Esophagus squamous epithelium (tissue), 5 donors: ENCODE measurements at regions not wholly inside any gene's neighbourhood (a gene's known extent, or its start where the extent isn't known, plus 50 kb on each side); places are given as distances from the start of the nearest gene placed in this dataset.

Experiments used
- DNase-seq: peaks from one replicate; lab custom pipeline; 2025; lab: John Stamatoyannopoulos, UW
- H3K27ac ChIP-seq, 4 donors: fragments of 200-600 bp; sonication (generic); one replicate each; pipeline ENCODE4 v1.5.1; 2016 to 2019; ENCODE audit warnings: mild to moderate bottlenecking in 1 of 4
- H3K27me3 ChIP-seq, 4 donors: fragments of 200-600 bp; sonication (generic); 1 replicate in 3 of 4; 2 replicates in 1 of 4; pipeline versions ENCODE4 v1.5.1 to v1.6.0; 2017 to 2021; ENCODE audit warnings: antibody characterized with exemption in 1 of 4
- H3K36me3 ChIP-seq, 3 donors: fragments of 200-600 bp; sonication (generic); one replicate each; pipeline ENCODE4 v1.5.1; 2016 to 2019
- H3K4me1 ChIP-seq, 3 donors: fragments of 200-600 bp; sonication (generic); one replicate each; pipeline ENCODE4 v1.5.1; 2017 to 2019
- H3K4me3 ChIP-seq, 4 donors: fragments of 200-600 bp; sonication (generic); 1 replicate in 3 of 4; 2 replicates in 1 of 4; pipeline ENCODE4 v1.5.1; 2016 to 2019; ENCODE audit warnings: mild to moderate bottlenecking in 2 of 4, moderate library complexity in 1 of 4
- H3K9me3 ChIP-seq, 3 donors: fragments of 200-600 bp; sonication (generic); one replicate each; pipeline ENCODE4 v1.5.1; 2016 to 2019
- POLR2A ChIP-seq, 4 donors: fragments of 450-650 bp; IDR thresholded peaks; one replicate each; pipeline ENCODE4 v1.6.1; 2017; ENCODE audit warnings: antibody characterized with exemption in 4 of 4, mild to moderate bottlenecking in 4 of 4, moderate library complexity in 3 of 4
- WGBS, 2 donors: methylation state at CpG; one replicate each; pipeline ENCODE4 v1.1.5; 2018; 5-methylcytosine and 5-hydroxymethylcytosine counted together
- intact Hi-C: fragments of 100-400 bp; cut with DNase I; formaldehyde crosslinking; loops from one replicate; pipeline ENCODE4 v1.15.0; 2022
- TF ChIP-seq, protein P1 (sequence below), 6 experiments: fragments of 450-650 bp in 4 of 6; fragments of 200-600 bp in 2 of 6; sonication (generic) in 2 of 6; IDR thresholded peaks; one replicate each; pipeline ENCODE4 v1.5.1; 2016 to 2019; ENCODE audit warnings: antibody characterized with exemption in 6 of 6, mild to moderate bottlenecking in 4 of 6, moderate library complexity in 4 of 6
- donor health status: DM: yes; HTN: yes; CAD: no.

DNA sequence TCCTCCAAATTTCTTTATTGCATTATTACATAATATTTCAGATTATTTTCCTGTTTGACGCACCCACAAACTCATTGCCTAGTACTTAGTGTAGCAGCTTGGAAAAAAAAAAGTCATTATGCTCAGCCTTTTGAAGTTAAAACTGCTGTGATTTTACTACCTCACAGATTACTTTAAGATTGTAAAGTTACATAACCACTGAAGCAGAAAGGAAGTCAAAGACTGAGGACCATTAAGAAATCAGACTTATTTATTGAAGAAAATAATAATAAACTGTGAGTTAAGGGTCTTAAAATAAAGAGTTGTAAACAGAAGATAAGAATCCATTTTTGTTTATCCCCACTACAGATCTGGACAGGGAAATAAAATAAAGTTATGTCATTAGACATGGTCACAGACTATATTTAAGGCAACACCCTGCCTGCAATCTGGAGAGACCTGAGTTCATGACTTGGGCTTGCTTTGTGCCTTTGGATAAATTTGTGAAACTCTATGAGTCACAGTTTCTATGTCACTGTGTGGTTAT is 212.1 kb upstream of the ROBO2 start:
- Histone ChIP-seq H3K36me3 (no peaks in the 10 kb centered on the region), H3K27ac (peak overlapping the region in 3 of 4 donors; percentile 44 to 78 (median 67)), H3K9me3 (no peaks in the 10 kb centered on the region), H3K27me3 (no peaks in the 10 kb centered on the region), H3K4me3 (no peak overlapping the region), H3K4me1 (peaks cover 0 to 12% (median 0%) of the 10 kb centered on the region in 3 donors)
- intact Hi-C loops = no loop called here
- no peak for TF ChIP-seq POLR2A (IDR thresholded peaks at IDR 0.05)
- TF ChIP-seq, protein P1, sequence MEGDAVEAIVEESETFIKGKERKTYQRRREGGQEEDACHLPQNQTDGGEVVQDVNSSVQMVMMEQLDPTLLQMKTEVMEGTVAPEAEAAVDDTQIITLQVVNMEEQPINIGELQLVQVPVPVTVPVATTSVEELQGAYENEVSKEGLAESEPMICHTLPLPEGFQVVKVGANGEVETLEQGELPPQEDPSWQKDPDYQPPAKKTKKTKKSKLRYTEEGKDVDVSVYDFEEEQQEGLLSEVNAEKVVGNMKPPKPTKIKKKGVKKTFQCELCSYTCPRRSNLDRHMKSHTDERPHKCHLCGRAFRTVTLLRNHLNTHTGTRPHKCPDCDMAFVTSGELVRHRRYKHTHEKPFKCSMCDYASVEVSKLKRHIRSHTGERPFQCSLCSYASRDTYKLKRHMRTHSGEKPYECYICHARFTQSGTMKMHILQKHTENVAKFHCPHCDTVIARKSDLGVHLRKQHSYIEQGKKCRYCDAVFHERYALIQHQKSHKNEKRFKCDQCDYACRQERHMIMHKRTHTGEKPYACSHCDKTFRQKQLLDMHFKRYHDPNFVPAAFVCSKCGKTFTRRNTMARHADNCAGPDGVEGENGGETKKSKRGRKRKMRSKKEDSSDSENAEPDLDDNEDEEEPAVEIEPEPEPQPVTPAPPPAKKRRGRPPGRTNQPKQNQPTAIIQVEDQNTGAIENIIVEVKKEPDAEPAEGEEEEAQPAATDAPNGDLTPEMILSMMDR (IDR thresholded peaks at IDR 0.05) = no peak
- WGBS, 2 donors = 40 to 71% methylated on average over 1 of the region's 1 CpG
- DNase-seq = no peak

DNA sequence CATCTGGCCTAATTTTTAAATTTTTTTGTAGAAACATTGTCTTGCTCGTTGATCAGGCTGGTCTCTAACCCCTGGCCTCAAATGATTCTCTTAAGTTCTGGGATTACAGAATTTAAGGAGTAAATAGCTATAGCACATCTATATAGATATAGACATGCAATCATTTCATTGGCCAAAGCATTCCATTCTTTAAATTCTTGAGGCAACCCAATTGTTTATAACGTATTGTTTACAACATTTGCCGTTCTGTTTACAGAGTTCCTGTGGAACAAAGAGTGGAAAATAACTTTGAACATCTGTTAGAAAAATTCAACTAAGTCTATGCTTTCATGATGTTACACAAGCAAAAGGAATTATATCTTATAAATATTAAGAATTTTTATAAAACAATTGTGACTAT is 205.2 kb upstream of the ROBO2 start:
- Histone ChIP-seq H3K4me3 (no peak overlapping the region), H3K9me3 (no peaks in the 10 kb centered on the region), H3K4me1 (no peaks in the 10 kb centered on the region), H3K27ac (no peak overlapping the region), H3K27me3 (no peaks in the 10 kb centered on the region), H3K36me3 (no peaks in the 10 kb centered on the region)
- intact Hi-C loops = no loop called here
- DNase-seq = no peak
- 48 to 54% methylated on average over 3 of the region's 3 CpGs for WGBS, 2 donors
- TF ChIP-seq POLR2A (IDR thresholded peaks at IDR 0.05) = no peak
- TF ChIP-seq, protein P1 (IDR thresholded peaks at IDR 0.05) = no peak

DNA sequence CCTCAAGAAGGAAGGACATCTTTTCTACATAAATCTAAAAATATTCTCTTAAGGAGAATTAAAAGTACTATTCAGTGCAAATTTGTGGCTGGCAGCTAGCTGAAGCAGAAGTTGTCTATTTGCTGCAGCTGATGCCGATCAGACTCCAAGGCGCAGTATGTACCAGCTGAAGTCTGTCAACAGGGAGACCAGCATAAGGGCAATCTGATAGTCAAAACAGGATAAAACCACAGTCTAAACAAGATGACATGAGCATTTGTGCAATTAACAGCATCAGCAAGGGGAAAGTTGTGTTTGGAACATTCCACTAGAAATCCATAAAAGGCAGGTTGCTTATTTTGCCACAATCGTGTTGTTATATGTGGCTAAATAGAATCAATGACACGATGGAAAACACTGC is 198.2 kb upstream of the ROBO2 start:
- intact Hi-C loops = no loop called here
- Histone ChIP-seq H3K27me3 (no peaks in the 10 kb centered on the region), H3K36me3 (no peaks in the 10 kb centered on the region), H3K4me1 (no peaks in the 10 kb centered on the region), H3K27ac (no peak overlapping the region), H3K9me3 (no peaks in the 10 kb centered on the region), H3K4me3 (no peak overlapping the region)
- no peak for DNase-seq
- no peak for TF ChIP-seq POLR2A (IDR thresholded peaks at IDR 0.05)
- TF ChIP-seq, protein P1 (IDR thresholded peaks at IDR 0.05) = no peak
- 47 to 57% methylated on average over 4 of the region's 4 CpGs for WGBS, 2 donors

DNA sequence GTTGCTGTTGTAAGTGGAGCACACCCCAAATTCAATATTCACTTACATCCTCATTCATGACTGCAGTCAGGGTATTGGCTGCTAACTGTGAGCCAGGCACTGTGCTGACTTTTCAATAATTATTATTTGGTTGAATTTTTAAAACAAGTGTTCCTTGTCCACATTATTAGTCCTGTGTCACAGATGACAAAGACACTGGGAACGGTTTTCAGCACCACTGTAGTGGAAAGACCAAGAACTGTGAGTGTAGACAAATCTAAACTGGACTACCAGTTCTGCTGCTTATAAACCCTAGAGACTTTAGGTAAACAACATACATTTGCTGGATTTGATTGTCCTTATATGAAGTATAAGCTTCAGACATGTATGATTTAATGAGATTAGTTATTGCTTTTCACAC is 197.7 kb upstream of the ROBO2 start:
- 19 to 43% methylated on average over 1 of the region's 1 CpG for WGBS, 2 donors
- intact Hi-C loops = no loop called here

DNA sequence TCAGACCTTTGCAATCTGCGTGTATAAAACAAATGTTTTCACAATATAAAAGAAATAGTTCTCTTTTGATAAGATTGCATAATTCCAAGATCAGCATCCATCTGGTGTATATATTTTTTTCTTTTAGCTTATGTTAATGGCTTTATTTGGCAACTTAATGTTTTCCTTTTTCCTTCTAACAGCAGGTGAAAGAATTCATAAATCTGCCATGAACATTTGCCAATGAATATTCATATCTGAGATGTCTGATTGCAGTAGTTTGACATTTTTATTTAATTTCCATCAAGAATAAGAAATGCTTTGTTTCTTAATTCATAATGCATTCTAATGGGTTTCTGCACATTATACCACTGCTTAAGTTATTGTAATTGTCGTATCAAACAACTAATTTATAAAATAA is 184.4 kb upstream of the ROBO2 start:
- WGBS, 2 donors = 83 to 87% methylated on average over 2 of the region's 2 CpGs
- Histone ChIP-seq H3K9me3 (no peaks in the 10 kb centered on the region), H3K27me3 (no peaks in the 10 kb centered on the region), H3K4me3 (no peak overlapping the region), H3K4me1 (no peaks in the 10 kb centered on the region), H3K27ac (no peak overlapping the region), H3K36me3 (no peaks in the 10 kb centered on the region)
- intact Hi-C loops = no loop called here
- no peak for DNase-seq
- no peak for TF ChIP-seq POLR2A (IDR thresholded peaks at IDR 0.05)
- TF ChIP-seq, protein P1 (IDR thresholded peaks at IDR 0.05) = no peak

More for the DNA sequence above, 197.7 kb upstream of the ROBO2 start:
- DNase-seq = no peak
- no peak overlapping the region for H3K27ac ChIP-seq
- no peaks in the 10 kb centered on the region for H3K36me3 ChIP-seq
- TF ChIP-seq, protein P1 (IDR thresholded peaks at IDR 0.05) = no peak
- TF ChIP-seq POLR2A (IDR thresholded peaks at IDR 0.05) = no peak
- no peaks in the 10 kb centered on the region for H3K4me1 ChIP-seq
- no peaks in the 10 kb centered on the region for H3K27me3 ChIP-seq
- H3K4me3 ChIP-seq = no peak overlapping the region
- H3K9me3 ChIP-seq = no peaks in the 10 kb centered on the region
